Neural crest cell (in vitro differentiated cells): ENCODE measurements at regions not wholly inside any gene's neighbourhood (a gene's known extent, or its start where the extent isn't known, plus 50 kb on each side); places are given as distances from the start of the nearest gene placed in this dataset.

ENCODE experiments used
- DNase-seq: peaks from one replicate; pipeline ENCODE4 v3.0.0; 2021; ENCODE audit warnings: low read depth, mixed read lengths, low spot score
- H3K27ac Mint-ChIP-seq: one replicate; pipeline ENCODE4 v1.8.0; 2021; ENCODE audit warnings: mild to moderate bottlenecking, mixed read lengths; ENCODE audit not compliant: unreplicated experiment
- H3K27me3 Mint-ChIP-seq: 2 replicates; pipeline ENCODE4 v1.8.0; 2021; ENCODE audit warnings: low read depth, mild to moderate bottlenecking, mixed read lengths
- H3K36me3 Mint-ChIP-seq: 2 replicates; pipeline ENCODE4 v1.8.0; 2021; ENCODE audit warnings: low read depth, mild to moderate bottlenecking, mixed read lengths
- H3K4me1 Mint-ChIP-seq: 2 replicates; pipeline ENCODE4 v1.8.0; 2021; ENCODE audit warnings: mixed read lengths
- H3K4me3 Mint-ChIP-seq: one replicate; pipeline ENCODE4 v1.8.0; 2021; ENCODE audit warnings: mild to moderate bottlenecking, mixed read lengths
- H3K9me3 Mint-ChIP-seq: 2 replicates; pipeline ENCODE4 v1.8.0; 2021; ENCODE audit warnings: mixed read lengths
- TF ChIP-seq, protein P1 (sequence below): fragments of 200-600 bp; sonication (generic); conservative IDR thresholded peaks from 2 replicates; pipeline ENCODE4 v1.5.0; 2021; ENCODE audit warnings: antibody characterized with exemption, mild to moderate bottlenecking

DNA sequence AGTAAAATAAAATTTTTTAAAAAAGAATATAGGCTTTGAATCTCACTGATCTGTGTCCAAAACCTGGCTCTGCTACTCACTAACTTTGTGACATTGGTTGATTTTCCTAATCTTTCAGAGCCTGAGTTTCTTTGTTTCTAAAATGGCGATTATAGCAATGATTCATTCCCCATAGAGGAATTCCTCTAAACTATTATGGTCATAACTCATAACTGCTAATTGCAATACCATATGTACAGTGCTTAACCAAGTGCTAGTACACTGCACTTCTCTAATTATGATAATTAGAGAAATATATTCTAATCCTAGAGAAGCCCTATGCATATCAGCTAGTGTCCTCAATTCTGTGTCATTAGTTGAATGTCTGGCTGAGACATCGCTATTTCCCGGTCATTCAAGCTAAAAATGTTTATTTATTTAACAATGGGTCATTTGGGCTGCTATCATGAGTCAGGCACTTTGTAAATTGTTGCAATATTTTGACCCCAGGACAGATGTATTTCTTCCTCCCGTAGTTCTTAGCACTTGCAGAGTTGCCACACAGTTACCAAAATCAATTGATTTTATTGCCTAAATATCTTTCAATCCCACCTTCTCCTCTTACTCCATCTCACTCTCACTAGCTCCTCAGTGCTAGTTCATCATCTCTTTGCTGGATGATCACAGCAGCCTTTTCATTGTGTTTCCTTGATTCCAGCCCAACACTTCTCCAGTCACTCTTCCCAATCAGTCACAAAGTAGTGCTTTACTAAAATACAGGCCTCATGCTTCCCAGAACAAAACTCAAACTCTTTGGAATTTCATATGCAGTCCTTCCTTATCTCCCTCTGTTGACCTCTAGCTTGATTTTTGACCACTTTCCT is 200.9 kb upstream of the PAPPA start:
- Mint-ChIP-seq H3K27me3 (no peaks in the 10 kb centered on the region), H3K4me1 (peaks cover 5% of the 10 kb centered on the region), H3K27ac (no peak overlapping the region), H3K4me3 (no peak overlapping the region), H3K9me3 (no peaks in the 10 kb centered on the region), H3K36me3 (no peaks in the 10 kb centered on the region)
- DNase-seq: no peak
- TF ChIP-seq, protein P1, sequence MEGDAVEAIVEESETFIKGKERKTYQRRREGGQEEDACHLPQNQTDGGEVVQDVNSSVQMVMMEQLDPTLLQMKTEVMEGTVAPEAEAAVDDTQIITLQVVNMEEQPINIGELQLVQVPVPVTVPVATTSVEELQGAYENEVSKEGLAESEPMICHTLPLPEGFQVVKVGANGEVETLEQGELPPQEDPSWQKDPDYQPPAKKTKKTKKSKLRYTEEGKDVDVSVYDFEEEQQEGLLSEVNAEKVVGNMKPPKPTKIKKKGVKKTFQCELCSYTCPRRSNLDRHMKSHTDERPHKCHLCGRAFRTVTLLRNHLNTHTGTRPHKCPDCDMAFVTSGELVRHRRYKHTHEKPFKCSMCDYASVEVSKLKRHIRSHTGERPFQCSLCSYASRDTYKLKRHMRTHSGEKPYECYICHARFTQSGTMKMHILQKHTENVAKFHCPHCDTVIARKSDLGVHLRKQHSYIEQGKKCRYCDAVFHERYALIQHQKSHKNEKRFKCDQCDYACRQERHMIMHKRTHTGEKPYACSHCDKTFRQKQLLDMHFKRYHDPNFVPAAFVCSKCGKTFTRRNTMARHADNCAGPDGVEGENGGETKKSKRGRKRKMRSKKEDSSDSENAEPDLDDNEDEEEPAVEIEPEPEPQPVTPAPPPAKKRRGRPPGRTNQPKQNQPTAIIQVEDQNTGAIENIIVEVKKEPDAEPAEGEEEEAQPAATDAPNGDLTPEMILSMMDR: no peak

DNA sequence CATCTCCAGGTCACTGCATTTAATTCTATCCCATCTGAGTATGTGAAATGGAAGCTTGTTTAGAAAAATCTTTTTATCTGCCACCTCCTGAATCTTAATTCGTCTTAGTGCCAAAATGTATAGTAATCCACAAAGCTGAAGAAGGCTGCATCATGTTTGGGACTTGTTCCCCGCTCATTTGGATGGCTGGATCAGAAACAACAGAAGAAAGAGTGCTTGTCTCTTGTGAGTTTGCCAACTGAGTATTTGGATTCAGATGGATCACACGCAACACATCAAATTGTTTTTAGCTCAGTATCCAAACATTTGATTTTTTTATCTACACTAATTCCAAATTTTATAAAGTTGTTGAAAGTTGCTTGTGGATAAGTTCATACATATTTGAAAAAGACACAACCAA is 197.2 kb upstream of the PAPPA start:
- H3K9me3 Mint-ChIP-seq: peaks cover 2% of the 10 kb centered on the region
- DNase-seq: no peak
- H3K4me1 Mint-ChIP-seq: peaks cover 5% of the 10 kb centered on the region
- TF ChIP-seq, protein P1: no peak
- H3K4me3 Mint-ChIP-seq: no peak overlapping the region
- H3K27me3 Mint-ChIP-seq: no peaks in the 10 kb centered on the region
- H3K36me3 Mint-ChIP-seq: no peaks in the 10 kb centered on the region
- H3K27ac Mint-ChIP-seq: no peak overlapping the region

DNA sequence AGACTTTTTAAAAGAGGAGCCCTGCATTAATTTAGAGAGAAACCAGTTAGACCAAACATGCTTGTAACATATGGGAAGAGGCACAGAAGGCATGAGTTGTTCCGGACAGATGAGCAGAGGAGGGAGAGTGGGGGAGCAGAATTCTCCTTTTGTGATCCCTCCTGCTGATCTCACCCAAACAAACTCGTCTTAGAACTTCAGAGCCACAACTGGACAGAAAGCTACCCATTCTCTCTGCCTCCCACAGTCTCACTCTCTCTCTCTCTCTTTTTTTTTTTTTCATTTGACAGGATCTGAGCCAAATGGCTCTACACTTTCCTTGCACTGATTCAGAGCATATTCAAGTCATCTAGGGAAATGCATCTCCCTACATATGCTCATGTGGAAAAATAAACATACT is 196.0 kb upstream of the PAPPA start:
- Mint-ChIP-seq H3K9me3 (peaks cover 2% of the 10 kb centered on the region), H3K27ac (no peak overlapping the region), H3K36me3 (no peaks in the 10 kb centered on the region), H3K27me3 (no peaks in the 10 kb centered on the region), H3K4me3 (no peak overlapping the region), H3K4me1 (peaks cover 5% of the 10 kb centered on the region)
- DNase-seq: no peak
- TF ChIP-seq, protein P1: no peak

DNA sequence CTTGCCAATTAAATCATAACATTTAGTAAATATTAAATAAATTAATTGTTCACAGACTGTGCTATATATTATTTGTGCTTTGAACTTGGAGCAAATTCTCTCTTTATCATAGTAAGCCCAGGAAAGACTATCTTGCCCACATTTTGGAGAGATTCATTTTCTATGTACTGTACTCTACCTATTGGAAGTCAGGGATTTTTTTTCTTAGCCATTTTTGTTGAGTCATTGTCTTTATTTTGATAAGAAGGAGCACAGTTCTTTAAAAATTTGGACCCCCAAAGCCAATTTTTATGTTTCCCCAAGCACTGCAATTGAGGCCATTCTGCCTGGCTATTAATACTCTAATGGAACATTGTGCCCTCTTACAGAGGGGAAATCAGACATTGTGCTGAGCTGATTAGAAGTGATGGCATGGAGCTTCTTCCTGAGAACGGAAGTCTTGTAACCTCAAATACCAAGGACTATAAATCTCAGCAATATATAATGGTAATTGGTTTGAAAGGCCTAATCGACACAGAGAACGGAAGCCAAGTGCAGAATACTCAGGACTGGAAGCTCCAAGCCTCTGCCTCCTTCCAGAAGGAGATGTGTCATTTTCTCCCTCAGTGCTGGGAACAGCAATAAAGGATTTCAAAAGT is 188.8 kb upstream of the PAPPA start:
- TF ChIP-seq, protein P1: no peak
- H3K27me3 Mint-ChIP-seq: no peaks in the 10 kb centered on the region
- H3K36me3 Mint-ChIP-seq: no peaks in the 10 kb centered on the region
- DNase-seq: no peak
- peaks cover 5% of the 10 kb centered on the region for H3K9me3 Mint-ChIP-seq
- H3K4me1 Mint-ChIP-seq: no peaks in the 10 kb centered on the region
- H3K4me3 Mint-ChIP-seq: no peak overlapping the region
- H3K27ac Mint-ChIP-seq: no peak overlapping the region

DNA sequence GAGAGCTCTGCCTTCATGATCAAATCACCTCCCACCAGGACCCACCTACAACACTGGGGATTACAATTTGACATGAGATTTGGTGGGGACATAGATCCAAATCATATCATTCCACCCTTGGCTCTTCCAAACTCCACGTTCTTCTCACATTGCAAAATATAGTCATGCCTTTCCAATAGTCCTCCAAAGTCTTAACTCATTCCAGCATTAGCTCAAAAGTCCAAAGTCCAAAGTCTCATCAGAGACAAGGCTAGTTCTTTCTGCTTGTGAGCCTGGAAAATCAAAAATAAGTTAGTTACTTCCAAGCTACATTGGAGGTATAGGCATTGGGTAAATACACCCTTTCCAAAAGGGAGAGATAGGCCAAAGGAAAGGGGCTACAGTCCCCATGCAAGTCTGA is 186.9 kb upstream of the PAPPA start:
- Mint-ChIP-seq H3K27me3 (no peaks in the 10 kb centered on the region), H3K4me3 (no peak overlapping the region), H3K9me3 (peaks cover 5% of the 10 kb centered on the region), H3K27ac (no peak overlapping the region), H3K36me3 (no peaks in the 10 kb centered on the region), H3K4me1 (no peaks in the 10 kb centered on the region)
- TF ChIP-seq, protein P1: no peak
- DNase-seq: no peak
